Renal cortical epithelial cell (primary cell): ENCODE measurements at regions not wholly inside any gene's neighbourhood (a gene's known extent, or its start where the extent isn't known, plus 50 kb on each side); places are given as distances from the start of the nearest gene placed in this dataset.

ENCODE experiments used
- DNase-seq: peaks from one replicate; pipeline ENCODE4 v3.0.0-alpha.2; 2011; ENCODE audit warnings: low read depth

GRCh38 chr22:48644997-48645396, 1182.7 kb downstream of the BRD1 start:
- no peak for DNase-seq

- no peak for DNase-seq
Observed at GRCh38 chr22:48644108-48644507, 1183.6 kb downstream of the BRD1 start.

- DNase-seq = no peak
Observed at GRCh38 chr22:48643066-48643731, 1184.5 kb downstream of the BRD1 start.

- DNase-seq = no peak
Observed at GRCh38 chr22:48642550-48642949, 1185.1 kb downstream of the BRD1 start.

GRCh38 chr22:48641906-48642475, 1185.7 kb downstream of the BRD1 start:
- no peak for DNase-seq

- no peak for DNase-seq
Observed at GRCh38 chr22:48640890-48641841, 1186.5 kb downstream of the BRD1 start.

- DNase-seq = no peak
Observed at GRCh38 chr22:48639896-48640748, 1187.6 kb downstream of the BRD1 start.

- no peak for DNase-seq
Observed at GRCh38 chr22:48639021-48639795, 1188.5 kb downstream of the BRD1 start.

- no peak for DNase-seq
Observed at GRCh38 chr22:48637231-48637630, 1190.4 kb downstream of the BRD1 start.

GRCh38 chr22:48636746-48637145, 1190.9 kb downstream of the BRD1 start:
- DNase-seq = no peak

GRCh38 chr22:48635816-48636215, 1191.9 kb downstream of the BRD1 start:
- DNase-seq = no peak

GRCh38 chr22:48635031-48635430, 1192.6 kb downstream of the BRD1 start:
- DNase-seq = no peak

GRCh38 chr22:48633996-48634836, 1193.5 kb downstream of the BRD1 start:
- no peak for DNase-seq

GRCh38 chr22:48632646-48633246, 1194.9 kb downstream of the BRD1 start:
- DNase-seq = no peak

- DNase-seq = no peak
Observed at GRCh38 chr22:48631288-48631863, 1196.3 kb downstream of the BRD1 start.

- no peak for DNase-seq
Observed at GRCh38 chr22:48630848-48631247, 1196.8 kb downstream of the BRD1 start.

- no peak for DNase-seq
Observed at GRCh38 chr22:48630433-48630754, 1197.3 kb downstream of the BRD1 start.

GRCh38 chr22:48629631-48630432, 1197.8 kb downstream of the BRD1 start:
- DNase-seq = no peak
